GM21576 (cell line): ENCODE measurements at regions not wholly inside any gene's neighbourhood (a gene's known extent, or its start where the extent isn't known, plus 50 kb on each side); places are given as distances from the start of the nearest gene placed in this dataset.
"Not testable (repeated sequence)": the region's sequence is repeated elsewhere in the genome, so short reads cannot be mapped to it uniquely, and the experiment has no call there.

Experiments used
- ATAC-seq: cut with Tn5 transposase; IDR thresholded peaks from one replicate; pipeline ENCODE4 v1.9.1; 2021; ENCODE audit warnings: mild to moderate bottlenecking, moderate library complexity; ENCODE audit not compliant: unreplicated experiment

- no peak for ATAC-seq
These were observed 118.8 kb downstream of the FSCB start for GRCh38 chr14:44388306-44388705.

DNA sequence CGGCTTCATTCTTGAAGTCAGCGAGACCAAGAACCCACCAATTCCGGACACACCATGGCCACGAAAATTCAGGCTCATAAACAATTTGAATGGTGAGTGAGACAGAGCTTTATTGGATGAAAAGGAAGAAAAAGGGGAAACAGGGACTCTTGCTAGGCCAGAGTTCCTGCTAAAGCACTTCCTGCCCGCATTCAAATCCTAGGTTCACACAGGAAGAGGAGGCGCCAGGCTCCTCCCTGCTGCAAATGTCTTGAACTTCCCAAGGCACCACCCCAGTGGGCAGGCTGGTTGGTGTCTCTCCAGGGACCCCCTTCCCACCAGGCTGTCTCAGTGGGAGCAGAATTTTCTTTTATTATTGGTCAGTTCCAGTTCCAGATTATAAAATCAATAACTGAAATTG is 121.2 kb downstream of the FSCB start:
- no peak for ATAC-seq

DNA sequence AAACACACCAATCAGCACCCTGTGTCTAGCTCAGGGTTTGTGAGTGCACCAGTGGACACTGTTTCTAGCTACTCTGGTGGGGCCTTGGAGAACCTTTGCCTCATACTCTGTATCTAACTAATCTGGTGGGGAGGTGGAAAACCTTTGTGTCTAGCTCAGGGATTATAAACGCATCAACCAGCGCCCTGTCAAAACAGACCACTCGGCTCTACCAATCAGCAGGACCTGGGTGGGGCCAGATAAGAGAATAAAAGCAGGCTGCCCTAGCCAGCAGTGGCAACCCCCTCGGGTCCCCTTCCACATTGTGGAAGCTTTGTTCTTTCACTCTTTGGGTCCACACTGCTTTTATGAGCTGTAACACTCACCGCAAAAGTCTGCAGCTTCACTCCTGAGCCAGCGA is 121.8 kb downstream of the FSCB start:
- ATAC-seq = not testable (repeated sequence)

DNA sequence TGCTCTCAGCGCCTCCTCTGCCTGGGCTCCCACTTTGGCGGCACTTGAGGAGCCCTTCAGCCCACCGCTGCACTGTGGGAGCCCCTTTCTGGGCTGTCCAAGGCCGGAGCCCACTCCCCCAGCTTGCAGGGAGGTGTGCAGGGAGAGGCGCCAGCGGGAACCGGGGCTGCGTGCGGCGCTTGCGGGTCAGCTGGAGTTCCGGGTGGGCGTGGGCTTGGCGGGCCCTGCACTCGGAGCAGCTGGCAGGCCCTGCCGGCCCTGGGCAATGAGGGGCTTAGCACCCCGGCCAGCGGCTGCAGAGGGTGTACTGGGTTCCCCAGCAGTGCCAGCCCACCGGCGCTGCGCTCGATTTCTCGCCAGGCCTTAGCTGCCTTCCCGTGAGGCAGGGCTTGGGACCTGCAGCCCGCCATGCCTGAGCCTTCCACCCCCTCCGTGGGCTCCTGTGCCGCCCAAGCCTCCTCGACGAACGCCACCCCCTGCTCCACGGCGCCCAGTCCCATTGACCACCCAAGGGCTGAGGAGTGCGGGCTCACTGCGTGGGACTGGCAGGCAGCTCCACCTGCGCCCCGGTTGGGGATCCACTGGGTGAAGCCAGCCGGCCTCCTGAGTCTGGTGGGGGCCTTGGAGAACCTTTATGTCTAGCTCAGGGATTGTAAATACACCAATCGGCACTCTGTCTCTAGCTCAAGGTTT is 122.3 kb downstream of the FSCB start:
- not testable (repeated sequence) for ATAC-seq

- ATAC-seq = no peak
These were observed 123.0 kb downstream of the FSCB start for GRCh38 chr14:44384093-44384492.

GRCh38 chr14:44383636-44384035 is 123.4 kb downstream of the FSCB start:
- ATAC-seq = no peak

- no peak for ATAC-seq
These were observed 127.6 kb downstream of the FSCB start for GRCh38 chr14:44379292-44379977.

GRCh38 chr14:44374906-44375305 is 132.2 kb downstream of the FSCB start:
- ATAC-seq = no peak

- ATAC-seq = no peak
These were observed 134.1 kb downstream of the FSCB start for GRCh38 chr14:44372807-44373489.

DNA sequence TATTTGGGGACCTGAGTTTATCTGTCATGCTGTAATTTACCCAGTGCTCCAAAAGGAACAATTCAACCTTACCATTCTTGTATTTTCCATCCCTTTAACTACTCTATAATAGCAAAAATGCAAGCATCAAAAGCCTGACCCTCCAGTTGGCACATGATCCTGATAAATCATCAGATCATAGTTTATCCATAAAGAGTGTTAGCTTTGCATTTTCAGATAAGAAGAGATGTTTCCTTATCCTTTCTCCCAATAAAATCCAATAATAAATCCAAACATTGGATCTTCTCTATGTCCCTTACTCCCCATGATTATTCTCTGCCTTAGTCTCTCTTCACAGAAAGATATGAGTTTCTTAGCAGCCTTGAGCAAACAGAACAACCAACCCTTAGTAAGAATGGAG is 134.9 kb downstream of the FSCB start:
- no peak for ATAC-seq

DNA sequence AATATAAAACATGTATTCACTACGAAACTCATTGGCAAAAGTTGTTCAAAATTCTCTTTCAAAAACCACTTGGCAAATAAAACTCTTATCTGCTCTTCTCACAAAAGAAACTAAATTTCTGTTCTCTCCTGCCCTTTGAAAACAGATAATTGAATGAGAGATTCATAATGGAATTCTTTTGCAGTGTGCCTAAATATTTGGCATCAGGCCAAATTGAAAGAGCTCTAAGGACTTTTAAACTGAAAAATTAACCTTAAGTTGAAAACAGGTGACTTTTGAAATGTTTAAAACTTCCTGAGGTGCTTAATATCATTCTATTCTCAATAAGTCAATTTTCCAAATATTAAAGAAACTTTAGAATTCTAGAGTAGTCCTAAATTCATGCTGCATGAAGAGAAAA is 136.4 kb downstream of the FSCB start:
- no peak for ATAC-seq

DNA sequence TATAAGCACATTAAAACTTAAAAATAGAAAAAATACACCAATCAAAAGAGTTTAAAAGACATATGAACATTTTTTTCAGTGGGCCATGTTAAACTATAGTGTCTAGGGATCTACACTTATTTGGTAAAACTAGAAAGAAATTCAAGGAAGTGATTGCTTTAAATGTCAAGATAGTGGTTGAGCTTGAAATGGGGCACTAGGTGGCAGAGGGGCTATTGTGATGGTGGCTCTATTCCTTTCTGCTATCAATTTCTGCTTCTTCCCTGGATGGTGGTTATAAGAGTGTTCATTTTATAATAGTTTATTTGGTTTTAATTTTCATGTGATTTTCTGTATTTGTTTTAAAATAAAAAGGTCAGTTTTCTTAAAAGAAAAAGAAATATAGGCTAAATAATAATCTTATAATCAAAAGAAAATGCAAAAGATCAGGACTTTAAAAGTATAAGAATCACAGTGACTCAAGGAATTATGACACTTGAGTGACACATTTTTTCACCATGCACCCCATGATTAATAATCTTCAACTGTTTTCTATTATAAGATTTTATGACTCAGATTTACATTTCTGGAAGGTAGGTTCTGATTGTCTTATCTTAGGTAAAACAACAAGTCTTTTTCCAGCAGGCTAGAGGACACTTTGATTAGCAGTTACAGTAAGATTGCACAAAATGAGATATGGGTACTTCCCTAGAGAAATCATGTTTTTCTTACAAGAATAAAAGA is 137.5 kb downstream of the FSCB start:
- ATAC-seq = no peak

DNA sequence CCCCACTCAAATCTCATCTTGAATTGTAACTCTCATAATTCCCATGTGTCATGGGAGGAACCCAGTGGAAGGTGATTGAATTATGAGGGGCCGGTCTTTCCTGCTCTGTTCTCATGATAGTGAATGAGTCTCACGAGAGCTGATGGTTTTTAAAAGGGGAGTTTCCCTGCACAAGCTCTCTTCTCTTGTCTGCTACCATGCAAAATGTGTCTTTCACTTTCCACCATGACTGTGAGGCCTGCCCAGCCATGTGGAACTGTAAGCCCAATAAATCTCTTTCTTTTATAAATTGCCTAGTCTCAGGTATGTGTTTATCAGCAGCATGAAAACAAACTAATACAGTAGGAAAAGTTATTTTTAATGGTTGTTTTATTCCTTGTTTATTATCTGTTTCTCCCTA is 146.0 kb downstream of the FSCB start:
- ATAC-seq = no peak

- no peak for ATAC-seq
These were observed 153.3 kb downstream of the FSCB start for GRCh38 chr14:44353805-44354204.

DNA sequence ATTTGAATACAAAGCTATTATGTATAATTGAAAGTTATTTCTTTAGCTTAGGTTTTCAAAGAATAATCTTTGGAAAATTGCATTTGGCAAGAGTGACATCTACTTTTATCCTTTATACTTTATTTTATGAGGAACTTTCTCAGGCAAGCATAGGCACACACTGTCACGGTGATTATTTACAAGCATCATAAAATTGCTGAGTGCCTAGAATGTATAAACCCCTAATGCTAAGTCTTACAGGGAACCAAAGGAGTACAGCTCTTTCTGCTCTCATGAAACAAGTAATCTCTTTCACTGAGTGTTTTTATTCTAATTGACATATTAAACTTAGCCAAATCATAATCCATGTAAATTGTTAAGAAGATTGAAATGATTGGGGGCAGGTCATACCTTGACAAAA is 154.9 kb downstream of the FSCB start:
- ATAC-seq = no peak

GRCh38 chr14:44347316-44347715 is 159.8 kb downstream of the FSCB start:
- ATAC-seq = no peak

GRCh38 chr14:44341116-44341515 is 166.0 kb downstream of the FSCB start:
- no peak for ATAC-seq

DNA sequence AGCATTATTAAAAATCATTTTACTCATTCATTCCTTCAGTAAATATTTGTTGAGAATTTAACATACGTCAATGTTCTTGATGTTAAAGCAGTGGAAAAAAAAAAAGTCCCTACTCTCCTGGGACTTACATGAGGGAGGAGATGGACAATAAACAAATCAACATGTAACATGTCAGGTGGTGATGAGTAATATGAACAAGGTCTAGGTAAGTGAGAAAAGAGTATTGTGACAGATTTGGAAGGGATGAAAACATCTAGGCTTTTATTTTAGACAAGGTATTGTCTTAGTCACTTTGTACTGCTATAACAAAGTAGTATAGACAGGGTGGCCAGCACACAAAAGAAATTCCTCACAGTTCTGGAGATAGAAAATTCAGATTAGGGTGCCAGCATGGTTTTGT is 167.2 kb downstream of the FSCB start:
- ATAC-seq = no peak

DNA sequence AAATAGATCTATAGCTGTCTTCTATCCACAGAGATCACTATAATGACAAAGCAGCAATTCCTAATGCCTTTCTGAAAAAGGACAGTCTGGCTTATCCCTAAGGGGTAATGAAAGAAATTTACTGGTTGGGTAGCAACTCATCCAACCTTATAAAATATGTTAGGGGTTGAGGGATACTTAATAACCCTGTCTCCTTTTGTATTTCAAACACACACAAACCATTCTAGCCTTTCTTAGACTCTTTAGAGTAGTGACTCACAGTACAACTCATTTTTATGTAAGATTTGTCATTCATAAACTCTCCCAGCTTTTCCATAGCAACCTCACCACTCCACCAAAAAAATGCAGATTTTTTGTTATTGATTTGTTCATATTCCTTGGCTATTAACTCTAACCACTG is 167.9 kb downstream of the FSCB start:
- ATAC-seq = no peak

GRCh38 chr14:44317441-44317746 is 189.7 kb downstream of the FSCB start:
- no peak for ATAC-seq

GRCh38 chr14:44316647-44317440 is 190.2 kb downstream of the FSCB start:
- no peak for ATAC-seq
